SJSA1 (cell line): ENCODE measurements at regions not wholly inside any gene's neighbourhood (a gene's known extent, or its start where the extent isn't known, plus 50 kb on each side); places are given as distances from the start of the nearest gene placed in this dataset.

Experiments
- DNase-seq, 2 experiments: peaks; one replicate each; pipeline ENCODE4 v3.0.0-alpha.2; 2015 to 2020; ENCODE audit warnings: low spot score in 2 of 2, low read depth in 1 of 2
- H3K27ac ChIP-seq: fragments of 250-450 bp; sonication (Bioruptor Pico); 2 replicates; pipeline ENCODE4 v1.5.1; 2020; ENCODE audit warnings: mild to moderate bottlenecking, moderate library complexity
- H3K27me3 ChIP-seq: fragments of 250-450 bp; sonication (Bioruptor Pico); replicated peaks from 2 replicates; pipeline ENCODE4 v1.5.1; 2020; ENCODE audit warnings: mild to moderate bottlenecking, moderate library complexity
- H3K36me3 ChIP-seq: fragments of 250-450 bp; sonication (Bioruptor Pico); 2 replicates; pipeline ENCODE4 v1.5.1; 2020; ENCODE audit warnings: mild to moderate bottlenecking
- H3K4me1 ChIP-seq: fragments of 250-450 bp; sonication (Bioruptor Pico); replicated peaks from 2 replicates; pipeline ENCODE4 v1.6.1; 2021; ENCODE audit warnings: mild to moderate bottlenecking
- H3K4me3 ChIP-seq: fragments of 250-450 bp; sonication (Bioruptor Pico); 2 replicates; pipeline ENCODE4 v1.5.1; 2020; ENCODE audit warnings: mild to moderate bottlenecking
- H3K9me3 ChIP-seq: fragments of 250-450 bp; sonication (Bioruptor Pico); replicated peaks from 2 replicates; pipeline ENCODE4 v1.5.1; 2020; ENCODE audit warnings: mild to moderate bottlenecking

DNA sequence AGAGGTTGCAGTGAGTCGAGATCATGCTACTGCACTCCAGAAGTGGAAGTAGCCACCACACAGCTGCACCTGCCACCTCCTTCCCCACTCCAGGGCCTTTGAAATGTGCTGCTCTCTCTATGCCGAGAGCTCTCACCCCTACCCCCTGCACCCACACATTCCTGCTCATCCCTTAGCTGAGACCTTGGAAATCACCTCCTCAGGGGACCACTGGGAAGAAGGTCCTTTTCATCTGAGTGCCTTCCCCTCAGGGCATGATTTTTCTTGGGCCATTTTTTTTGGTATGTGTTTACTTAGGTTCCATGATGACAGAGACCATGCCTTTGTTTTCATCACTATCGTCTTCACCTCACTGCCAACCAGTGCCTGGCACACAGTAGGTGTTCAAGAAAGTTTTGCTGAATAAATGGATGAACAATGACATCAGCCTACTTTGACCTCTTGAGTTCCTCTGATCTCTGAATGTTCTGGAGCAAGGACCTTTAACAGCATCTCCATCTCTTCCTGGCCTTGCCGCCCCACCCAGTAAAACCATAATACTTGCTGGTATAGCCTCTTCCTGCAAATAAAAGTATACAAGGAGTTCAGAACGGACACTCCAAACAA is 166.6 kb upstream of the KLF14 start:
- no peak overlapping the region for H3K4me3 ChIP-seq
- H3K4me1 ChIP-seq: peaks cover 74% of the 10 kb centered on the region
- H3K27me3 ChIP-seq: no peaks in the 10 kb centered on the region
- 0 out of 2 replicates have a peak overlapping the region, but pooled peaks have one; percentile 97 for H3K27ac ChIP-seq
- no peaks in the 10 kb centered on the region for H3K9me3 ChIP-seq
- peaks cover 90% of the 10 kb centered on the region for H3K36me3 ChIP-seq
- no peak for DNase-seq

DNA sequence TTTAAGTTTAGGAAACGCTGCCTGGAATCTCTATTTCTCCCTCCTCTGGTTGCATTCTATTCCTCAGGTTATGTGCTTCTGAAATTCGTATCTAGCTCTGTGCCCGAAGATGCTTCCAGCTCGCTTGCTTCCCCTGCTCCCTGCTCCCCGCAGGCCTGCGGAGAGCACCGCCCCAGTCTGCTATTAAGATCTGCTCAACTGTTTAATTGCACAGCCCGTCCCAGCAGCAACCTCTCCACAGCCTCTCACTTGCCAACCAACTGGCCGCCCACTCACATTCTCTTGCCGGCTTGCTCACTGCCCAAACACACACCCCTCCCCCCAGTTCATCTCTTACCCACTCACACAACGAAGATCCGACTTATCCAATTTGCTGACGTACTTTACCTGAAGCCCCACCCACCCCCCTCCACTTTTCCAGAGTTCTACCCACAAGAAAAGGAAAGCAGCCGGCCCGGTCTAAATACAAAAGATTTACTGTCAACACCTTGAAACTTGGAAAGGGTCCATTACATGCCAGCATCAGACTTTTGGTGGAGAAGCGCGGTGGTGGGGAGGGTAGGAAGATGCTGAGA is 167.3 kb upstream of the KLF14 start:
- Histone ChIP-seq H3K4me1 (peaks cover 74% of the 10 kb centered on the region), H3K4me3 (no peak overlapping the region), H3K27me3 (no peaks in the 10 kb centered on the region), H3K9me3 (no peaks in the 10 kb centered on the region), H3K27ac (peak overlapping the region; percentile 97), H3K36me3 (peaks cover 90% of the 10 kb centered on the region)
- DNase-seq: peak; percentile 50 to 75

DNA sequence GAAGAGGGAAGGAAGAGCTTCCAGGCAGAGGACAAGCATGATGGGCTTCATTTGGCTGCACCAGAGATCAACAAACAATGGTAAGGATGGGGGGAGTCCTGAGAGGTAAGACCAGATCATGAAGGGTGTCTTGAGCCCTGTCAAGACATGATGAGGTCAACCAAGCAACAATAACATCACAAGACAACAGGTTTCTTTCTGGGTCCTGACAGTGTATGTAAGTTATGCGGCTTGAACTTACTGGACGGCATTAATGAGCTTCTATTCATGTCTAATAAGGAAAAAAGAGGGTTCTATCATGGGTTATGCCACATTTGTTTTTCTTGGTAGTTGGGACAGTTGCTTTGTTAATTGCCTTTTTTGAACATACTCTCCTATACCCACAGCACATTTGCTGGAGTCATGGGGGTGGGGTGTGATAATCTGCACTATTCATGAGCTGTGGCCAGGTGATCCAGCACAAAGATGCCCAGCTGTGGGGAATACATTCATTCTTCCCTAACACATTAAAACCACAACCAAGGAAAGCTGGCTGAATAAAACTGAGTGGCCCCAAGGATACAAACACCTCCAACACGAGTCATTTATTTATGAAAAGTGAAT is 168.8 kb upstream of the KLF14 start:
- H3K9me3 ChIP-seq: no peaks in the 10 kb centered on the region
- H3K36me3 ChIP-seq: peaks cover 80% of the 10 kb centered on the region
- H3K4me3 ChIP-seq: no peak overlapping the region
- peaks cover 70% of the 10 kb centered on the region for H3K4me1 ChIP-seq
- DNase-seq: no peak
- peak overlapping the region; percentile 97 for H3K27ac ChIP-seq
- H3K27me3 ChIP-seq: no peaks in the 10 kb centered on the region

DNA sequence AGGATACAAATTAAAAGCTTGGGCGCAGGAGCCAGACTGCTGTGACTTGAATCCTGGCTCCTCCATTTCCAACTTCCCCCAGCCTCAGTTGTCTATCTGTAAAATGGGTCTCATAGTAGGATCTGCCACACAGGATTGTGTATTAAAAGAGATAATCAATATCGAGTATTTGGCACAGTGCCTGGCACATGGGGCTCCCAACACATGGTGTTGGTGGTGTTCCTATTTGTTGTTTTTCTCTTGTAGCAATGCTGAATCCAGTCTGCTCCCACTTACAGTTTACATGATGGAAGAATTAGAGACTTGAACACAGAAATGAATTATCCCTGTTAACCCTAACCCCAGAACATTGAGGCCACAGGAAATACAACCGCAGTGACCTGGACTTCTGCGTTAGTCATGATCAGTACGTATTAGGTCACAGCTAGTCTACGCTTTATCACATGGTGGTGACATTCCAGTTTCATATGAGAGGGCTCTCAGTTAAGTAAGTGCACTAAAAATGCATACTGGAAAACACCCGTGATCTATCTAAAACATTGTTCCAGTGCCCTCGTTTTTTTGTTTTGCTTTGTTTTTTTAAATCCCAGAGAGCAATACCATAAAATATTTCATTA is 169.5 kb upstream of the KLF14 start:
- H3K27ac ChIP-seq: peak overlapping the region; percentile 97
- H3K27me3 ChIP-seq: no peaks in the 10 kb centered on the region
- DNase-seq: peak in 1 of 2 experiments; percentile 85
- no peaks in the 10 kb centered on the region for H3K9me3 ChIP-seq
- peaks cover 72% of the 10 kb centered on the region for H3K4me1 ChIP-seq
- H3K36me3 ChIP-seq: peaks cover 77% of the 10 kb centered on the region
- no peak overlapping the region for H3K4me3 ChIP-seq

DNA sequence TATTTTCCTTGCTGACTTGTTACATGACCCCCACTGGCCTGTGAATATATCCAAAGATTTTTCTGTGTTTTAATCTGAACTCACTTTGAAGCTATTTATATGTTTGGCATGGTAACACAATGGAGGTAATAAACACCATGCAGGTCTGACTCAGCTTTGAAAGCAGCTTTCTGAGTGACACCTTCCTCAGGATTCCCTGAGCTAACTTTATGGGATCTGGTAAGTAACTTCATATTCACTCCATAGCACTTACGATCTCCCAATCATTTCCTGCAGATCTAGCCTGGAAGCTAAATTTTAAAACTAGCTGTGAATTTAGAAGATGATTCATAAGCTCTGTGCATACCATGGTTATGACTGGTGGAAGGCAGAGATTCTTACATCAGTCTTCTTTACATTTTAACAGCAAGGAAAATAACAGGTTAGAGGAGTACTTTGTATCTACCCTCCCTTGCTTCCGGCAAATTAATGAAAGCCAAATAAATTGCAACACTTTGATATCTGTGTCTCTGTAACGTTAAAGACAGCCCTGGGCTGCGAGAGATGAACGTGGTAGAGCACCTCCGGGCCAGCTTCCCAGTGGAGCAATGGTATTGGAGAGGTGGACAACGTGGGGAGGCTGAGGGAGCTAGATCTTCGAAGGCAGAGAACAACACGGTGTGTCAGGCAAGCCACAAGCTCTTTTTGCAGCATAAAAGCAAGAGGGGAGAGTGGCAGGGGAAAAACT is 170.2 kb upstream of the KLF14 start:
- Histone ChIP-seq H3K27me3 (no peaks in the 10 kb centered on the region), H3K9me3 (no peaks in the 10 kb centered on the region), H3K27ac (peak overlapping the region; percentile 97), H3K4me1 (peaks cover 79% of the 10 kb centered on the region), H3K4me3 (no peak overlapping the region), H3K36me3 (peaks cover 75% of the 10 kb centered on the region)
- DNase-seq: peak; percentile 79 to 92

DNA sequence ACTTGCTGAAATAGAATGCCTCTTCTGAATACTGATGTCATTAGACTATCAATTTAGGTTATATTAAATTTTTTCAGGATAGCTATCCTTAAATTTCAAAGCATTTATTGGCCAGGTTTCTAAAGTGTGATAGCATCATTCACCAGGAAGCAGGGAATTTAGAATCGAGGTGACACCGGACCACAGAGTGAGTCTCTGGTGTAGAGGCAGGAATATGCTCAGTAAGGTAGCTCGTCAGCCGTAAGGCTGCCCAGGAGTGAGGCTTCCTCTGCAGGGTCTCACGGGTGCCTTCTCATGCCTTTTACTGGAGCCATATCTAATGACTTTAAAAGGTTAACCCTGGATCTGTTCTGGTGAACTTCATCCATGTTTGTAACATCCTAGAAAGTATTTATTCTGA is 170.8 kb upstream of the KLF14 start:
- no peak overlapping the region for H3K4me3 ChIP-seq
- peaks cover 85% of the 10 kb centered on the region for H3K4me1 ChIP-seq
- H3K27me3 ChIP-seq: no peaks in the 10 kb centered on the region
- H3K9me3 ChIP-seq: no peaks in the 10 kb centered on the region
- H3K36me3 ChIP-seq: peaks cover 75% of the 10 kb centered on the region
- DNase-seq: no peak
- peak overlapping the region; percentile 97 for H3K27ac ChIP-seq

DNA sequence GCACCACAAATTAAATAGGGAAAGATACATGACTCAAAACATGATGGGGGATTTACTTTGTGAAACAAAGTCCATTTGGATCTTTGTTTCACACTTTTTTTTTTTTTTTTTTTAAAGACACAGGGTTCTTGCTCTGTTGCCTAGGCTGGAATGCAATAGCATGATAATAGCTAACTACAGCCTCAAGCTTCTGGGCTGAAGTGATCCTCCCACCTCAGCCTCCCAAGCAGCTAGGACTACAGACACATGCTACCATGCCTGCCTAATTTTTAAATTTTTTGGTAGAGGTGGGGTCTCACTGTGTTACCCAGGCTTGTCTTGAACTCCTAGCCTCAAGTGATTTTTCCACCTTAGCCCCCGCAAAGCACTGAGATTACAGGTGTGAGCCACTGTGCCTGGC is 172.6 kb upstream of the KLF14 start:
- no peak overlapping the region for H3K4me3 ChIP-seq
- H3K36me3 ChIP-seq: peaks cover 75% of the 10 kb centered on the region
- H3K27ac ChIP-seq: no peak overlapping the region
- peak in 1 of 2 experiments; percentile 3 for DNase-seq
- peaks cover 86% of the 10 kb centered on the region for H3K4me1 ChIP-seq
- no peaks in the 10 kb centered on the region for H3K9me3 ChIP-seq
- H3K27me3 ChIP-seq: no peaks in the 10 kb centered on the region

DNA sequence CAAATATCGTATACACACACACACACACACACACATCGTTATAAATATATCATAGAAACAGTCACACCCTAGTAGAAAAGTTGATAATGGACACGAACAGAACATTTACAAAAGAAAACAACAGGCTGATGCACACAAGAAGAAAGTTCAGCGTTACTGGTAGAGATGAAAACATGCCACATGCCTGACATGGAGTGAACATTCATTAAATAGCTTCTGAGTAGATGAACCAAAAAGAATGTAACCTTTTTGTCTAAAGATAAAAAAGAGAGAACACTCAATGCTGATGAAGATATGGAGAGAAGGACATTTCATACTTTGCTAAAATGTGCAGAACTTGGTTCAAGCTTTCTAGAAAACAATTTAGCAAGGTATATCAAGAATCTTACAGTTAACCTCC is 173.4 kb upstream of the KLF14 start:
- Histone ChIP-seq H3K9me3 (no peaks in the 10 kb centered on the region), H3K4me3 (no peak overlapping the region), H3K4me1 (peaks cover 77% of the 10 kb centered on the region), H3K36me3 (peaks cover 69% of the 10 kb centered on the region), H3K27me3 (no peaks in the 10 kb centered on the region), H3K27ac (no peak overlapping the region)
- DNase-seq: peak in 1 of 2 experiments; percentile 2

DNA sequence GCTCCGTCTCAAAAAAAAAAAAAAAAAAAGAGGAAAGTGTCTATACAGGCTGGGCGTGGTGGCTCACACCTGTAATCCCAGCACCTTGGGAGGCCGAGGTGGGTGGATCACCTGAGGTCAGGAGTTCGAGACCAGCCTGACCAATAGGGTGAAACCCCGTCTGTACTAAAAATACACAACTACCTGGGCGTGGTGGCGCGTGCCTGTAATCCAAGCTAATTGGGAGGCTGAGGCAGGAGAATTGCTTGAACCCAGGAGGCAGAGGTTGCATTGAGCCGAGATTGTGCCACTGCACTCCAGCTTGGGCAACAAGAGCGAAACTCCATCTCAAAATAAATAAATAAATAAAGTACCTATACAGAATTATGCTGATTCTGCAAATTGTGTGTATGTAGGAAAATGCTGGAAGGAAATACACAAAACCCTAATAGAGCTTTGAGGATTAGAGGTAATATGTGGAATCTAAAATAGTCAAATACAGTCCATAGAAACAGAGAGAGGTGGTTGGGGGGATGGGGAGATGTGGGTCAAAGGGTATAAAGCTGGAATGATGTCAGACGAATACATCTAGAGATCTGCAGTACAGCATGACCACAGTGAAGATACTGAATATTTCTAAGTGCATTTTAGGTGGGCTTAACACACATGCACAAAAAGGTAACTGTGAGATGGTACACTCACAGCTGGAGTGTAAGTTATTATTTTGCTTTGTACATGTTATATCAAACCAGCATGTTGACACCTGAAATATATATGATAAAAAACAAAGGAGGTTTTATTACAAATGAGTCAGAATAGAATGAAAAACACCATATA is 174.5 kb upstream of the KLF14 start:
- no peak overlapping the region for H3K4me3 ChIP-seq
- no peaks in the 10 kb centered on the region for H3K9me3 ChIP-seq
- no peak overlapping the region for H3K27ac ChIP-seq
- peaks cover 58% of the 10 kb centered on the region for H3K36me3 ChIP-seq
- H3K27me3 ChIP-seq: no peaks in the 10 kb centered on the region
- peaks cover 67% of the 10 kb centered on the region for H3K4me1 ChIP-seq
- peak in 1 of 2 experiments; percentile 8 for DNase-seq

DNA sequence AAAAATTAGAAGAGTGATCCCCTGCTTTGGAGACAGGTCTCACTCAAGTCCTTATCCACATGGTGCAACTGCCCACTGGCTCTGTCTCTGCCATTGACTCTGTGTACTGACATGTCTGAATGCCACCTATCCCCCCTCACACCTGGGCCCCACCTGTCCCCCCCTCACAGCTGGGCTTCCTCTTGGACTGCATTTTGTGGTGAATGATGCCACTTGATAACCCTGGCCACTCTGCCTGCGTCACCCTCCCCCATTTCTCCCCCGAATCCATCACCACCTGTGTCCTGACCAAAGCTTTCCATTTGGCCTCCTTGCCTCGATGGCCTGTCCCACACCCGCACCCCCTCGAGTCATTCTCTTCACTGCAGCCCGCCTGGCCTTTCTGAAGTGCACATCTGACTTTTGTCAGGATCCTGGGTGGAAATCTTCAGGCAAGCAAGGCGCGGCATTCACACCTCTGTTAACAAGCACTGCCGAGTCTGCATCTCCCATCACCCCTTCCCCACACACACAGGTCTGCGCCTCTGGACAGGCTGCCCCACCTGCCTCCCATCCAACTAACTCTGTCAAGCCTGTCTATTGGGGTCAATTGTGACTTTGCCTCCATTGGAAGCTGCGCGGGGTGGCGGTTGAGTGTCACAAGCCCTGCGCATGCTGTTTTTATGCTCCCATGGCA is 175.3 kb upstream of the KLF14 start:
- no peaks in the 10 kb centered on the region for H3K27me3 ChIP-seq
- no peaks in the 10 kb centered on the region for H3K9me3 ChIP-seq
- peak overlapping the region; percentile 100; the same call in 1 of the 2 replicates for H3K27ac ChIP-seq
- peaks cover 57% of the 10 kb centered on the region for H3K36me3 ChIP-seq
- peak in 1 of 2 experiments; percentile 4 for DNase-seq
- peaks cover 67% of the 10 kb centered on the region for H3K4me1 ChIP-seq
- peak overlapping the region; percentile 48 for H3K4me3 ChIP-seq

DNA sequence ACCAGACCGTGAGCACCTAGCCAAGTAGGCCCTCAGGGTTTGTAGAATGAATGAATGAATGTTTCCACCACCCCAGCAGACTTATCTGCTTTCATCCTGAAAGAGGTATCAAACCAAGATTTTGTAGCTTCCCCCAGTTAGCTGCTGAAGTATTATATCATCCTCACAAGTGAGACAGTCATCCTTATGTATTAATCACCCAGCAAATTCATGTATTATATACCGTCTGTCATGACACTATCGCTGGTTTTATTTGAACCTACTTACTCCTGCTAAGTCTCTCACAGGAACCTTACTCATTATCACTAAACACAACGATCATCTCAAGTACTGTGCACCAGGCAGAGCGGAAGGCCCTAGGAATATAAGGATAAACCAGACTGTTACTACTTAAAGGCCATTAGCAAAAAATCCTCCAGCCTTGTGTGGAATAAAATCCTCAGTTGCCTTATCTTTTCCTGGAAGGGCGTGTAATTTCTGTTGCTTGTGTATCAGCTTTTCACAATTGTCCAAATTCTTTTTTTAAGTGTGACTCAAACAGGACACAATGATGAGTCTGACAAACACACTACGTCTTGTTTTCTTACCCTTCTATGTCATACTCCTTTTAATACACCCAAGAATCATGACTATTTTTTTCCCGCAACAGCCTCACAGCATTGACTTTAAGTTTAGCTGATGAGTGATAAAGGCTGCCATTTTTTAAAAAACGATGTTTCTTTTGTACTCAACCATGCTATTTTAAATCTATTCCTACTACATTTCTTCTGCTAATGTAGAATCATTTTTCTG is 176.1 kb upstream of the KLF14 start:
- H3K36me3 ChIP-seq: peaks cover 53% of the 10 kb centered on the region
- DNase-seq: peak in 1 of 2 experiments; percentile 52
- no peaks in the 10 kb centered on the region for H3K27me3 ChIP-seq
- peaks cover 67% of the 10 kb centered on the region for H3K4me1 ChIP-seq
- peak overlapping the region; percentile 48 for H3K4me3 ChIP-seq
- H3K9me3 ChIP-seq: no peaks in the 10 kb centered on the region
- peak overlapping the region; percentile 100 for H3K27ac ChIP-seq
